ENCODE measurements at regions not wholly inside any gene's neighbourhood (a gene's known extent, or its start where the extent isn't known, plus 50 kb on each side); places are given as distances from the start of the nearest gene placed in this dataset.

DNA sequence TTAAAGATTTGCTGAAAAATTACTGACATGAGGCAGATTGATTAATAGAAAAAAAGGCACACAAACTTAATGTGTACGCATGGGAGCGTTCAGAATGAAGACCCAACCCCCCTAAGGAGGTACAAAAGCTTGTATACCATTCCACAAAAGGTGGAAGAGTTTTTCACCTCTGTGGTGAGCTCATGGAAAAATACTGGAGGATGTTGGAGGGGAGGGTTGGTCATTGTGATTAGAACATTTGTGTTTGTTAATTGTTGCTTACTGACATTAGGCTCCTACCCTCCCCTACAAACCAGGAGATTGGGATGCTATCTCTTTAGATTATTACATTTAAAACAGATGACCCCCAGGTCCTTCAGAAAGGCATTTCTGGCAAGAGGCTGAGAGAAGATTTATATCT lies 1973.3 kb downstream of the OLFM4 start:
- TF ChIP-seq JUN (IDR thresholded peaks at IDR 0.05; ENCODE audit: borderline replicate concordance, insufficient read depth, insufficient read length, low read depth) (no peak), EZH2 (IDR thresholded peaks at IDR 0.05; ENCODE audit: borderline replicate concordance, low read depth, low read length, severe bottlenecking) (no peak)
- TF ChIP-seq, protein P1, sequence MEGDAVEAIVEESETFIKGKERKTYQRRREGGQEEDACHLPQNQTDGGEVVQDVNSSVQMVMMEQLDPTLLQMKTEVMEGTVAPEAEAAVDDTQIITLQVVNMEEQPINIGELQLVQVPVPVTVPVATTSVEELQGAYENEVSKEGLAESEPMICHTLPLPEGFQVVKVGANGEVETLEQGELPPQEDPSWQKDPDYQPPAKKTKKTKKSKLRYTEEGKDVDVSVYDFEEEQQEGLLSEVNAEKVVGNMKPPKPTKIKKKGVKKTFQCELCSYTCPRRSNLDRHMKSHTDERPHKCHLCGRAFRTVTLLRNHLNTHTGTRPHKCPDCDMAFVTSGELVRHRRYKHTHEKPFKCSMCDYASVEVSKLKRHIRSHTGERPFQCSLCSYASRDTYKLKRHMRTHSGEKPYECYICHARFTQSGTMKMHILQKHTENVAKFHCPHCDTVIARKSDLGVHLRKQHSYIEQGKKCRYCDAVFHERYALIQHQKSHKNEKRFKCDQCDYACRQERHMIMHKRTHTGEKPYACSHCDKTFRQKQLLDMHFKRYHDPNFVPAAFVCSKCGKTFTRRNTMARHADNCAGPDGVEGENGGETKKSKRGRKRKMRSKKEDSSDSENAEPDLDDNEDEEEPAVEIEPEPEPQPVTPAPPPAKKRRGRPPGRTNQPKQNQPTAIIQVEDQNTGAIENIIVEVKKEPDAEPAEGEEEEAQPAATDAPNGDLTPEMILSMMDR (IDR thresholded peaks at IDR 0.05; ENCODE audit: extremely low read depth in 1 of 2, insufficient read depth in 1 of 2, low read depth in 1 of 2, low read length in 2 of 2), result no peak
